ENCODE measurements at regions not wholly inside any gene's neighbourhood (a gene's known extent, or its start where the extent isn't known, plus 50 kb on each side); places are given as distances from the start of the nearest gene placed in this dataset.
"Not testable (repeated sequence)": the region's sequence is repeated elsewhere in the genome, so short reads cannot be mapped to it uniquely, and the experiment has no call there.

DNA sequence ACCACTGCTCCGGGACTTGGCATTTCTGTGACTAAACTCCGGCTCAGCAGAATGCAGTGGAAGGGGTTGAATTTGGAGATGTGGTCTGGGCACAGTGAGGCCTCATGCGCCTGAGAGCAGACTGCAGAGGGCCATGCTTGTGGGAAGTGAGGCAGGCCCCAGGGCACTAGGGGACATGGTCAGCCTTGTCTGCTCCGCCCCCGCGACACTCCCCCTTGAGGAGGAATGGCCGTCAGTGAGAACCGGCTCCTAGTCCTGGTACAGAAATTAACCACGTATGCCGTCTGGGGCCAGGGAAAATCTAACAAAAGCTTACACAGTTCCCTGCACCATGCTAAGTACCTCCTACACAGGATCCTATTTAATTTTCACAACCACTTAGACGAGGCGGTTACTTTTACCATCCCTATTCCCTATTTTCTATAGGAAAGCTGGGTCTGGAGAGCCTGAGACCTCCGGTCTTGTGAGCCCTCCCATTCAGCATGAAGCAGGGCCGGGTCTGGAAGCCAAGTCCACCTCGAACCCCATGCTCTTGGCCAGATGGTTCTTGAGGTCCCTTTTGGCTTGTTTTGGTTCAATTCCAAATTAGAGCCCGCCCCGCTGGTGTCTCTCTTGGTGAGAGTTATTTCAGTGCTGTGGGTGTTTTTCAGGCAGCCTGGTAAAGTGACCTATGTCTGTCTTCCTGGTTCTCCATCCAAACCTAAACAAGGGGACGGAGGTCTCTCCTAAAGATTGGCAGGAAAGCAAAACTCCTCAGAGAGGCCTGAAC, 87.7 kb upstream of the PITRM1 start:
- DNase-seq (ENCODE audit: low read depth in 4 of 4, low spot score in 3 of 4), result no peak

DNA sequence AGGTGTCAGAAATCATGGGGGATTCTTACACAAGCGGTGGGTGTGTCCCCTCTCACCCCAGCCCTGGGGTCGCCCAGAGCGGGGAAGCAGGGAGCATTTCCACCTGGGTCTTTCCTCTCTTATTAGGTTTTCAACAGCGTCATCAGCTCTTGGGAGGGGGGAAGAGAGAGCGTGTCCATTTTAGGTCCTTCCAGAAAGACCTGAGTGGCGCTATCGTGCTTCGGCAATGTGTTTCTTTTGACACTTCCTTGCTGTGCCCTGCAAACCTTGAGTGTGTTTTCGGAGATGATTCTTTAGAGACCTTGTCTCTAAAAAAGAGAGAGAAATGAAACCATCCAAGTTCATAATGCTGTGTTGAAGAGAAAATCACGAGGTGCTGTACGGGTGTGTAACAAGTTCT, 86.9 kb upstream of the PITRM1 start:
- DNase-seq (ENCODE audit: low read depth in 4 of 4, low spot score in 3 of 4), result no peak

- DNase-seq (ENCODE audit: low read depth in 4 of 4, low spot score in 3 of 4), result no peak
Measured at GRCh38 chr10:3258394-3258793, 85.8 kb upstream of the PITRM1 start.

DNA sequence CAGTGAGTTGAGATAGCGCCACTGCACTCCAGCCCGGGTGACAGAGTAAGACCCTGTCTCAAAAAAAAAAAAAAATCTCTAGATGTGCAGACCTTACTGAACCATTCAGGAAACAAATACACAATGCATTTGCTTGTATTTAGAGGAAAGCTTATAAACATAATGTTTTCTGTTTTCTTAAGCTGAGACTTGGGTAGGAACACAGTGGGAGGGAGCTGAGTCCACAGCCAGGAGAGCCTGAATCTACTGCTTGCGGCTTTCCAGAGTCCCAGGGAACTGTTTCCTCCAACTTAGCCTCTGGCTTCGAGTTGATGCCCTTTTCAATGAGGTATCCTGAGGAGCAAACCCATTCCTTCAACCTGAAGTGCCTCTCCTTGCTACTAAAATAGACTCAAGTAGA, 83.0 kb upstream of the PITRM1 start:
- DNase-seq (ENCODE audit: low read depth in 4 of 4, low spot score in 3 of 4), result no peak

DNA sequence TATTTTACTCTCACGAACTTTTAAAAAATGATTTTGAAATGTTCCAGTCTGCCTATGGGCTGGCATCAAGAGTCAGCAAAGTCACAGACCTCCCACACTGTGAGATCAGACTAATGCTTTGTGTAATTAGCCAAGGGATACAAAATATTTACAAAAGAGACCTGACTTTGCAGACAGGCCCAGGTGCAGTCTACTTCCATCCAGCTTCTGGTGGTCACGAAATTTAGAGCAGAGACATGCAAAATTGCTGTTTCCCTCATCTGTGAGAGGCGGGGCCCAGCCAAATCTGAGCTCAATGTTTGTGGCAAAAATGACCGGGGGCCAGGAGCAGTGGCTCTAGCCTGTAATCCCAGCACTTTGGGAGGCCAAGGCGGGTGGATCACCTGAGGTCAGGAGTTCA, 82.5 kb upstream of the PITRM1 start:
- no peak for DNase-seq (ENCODE audit: low read depth in 4 of 4, low spot score in 3 of 4)

- not testable (repeated sequence) for DNase-seq (ENCODE audit: low read depth in 4 of 4, low spot score in 3 of 4)
Measured at GRCh38 chr10:3253974-3254373, 81.4 kb upstream of the PITRM1 start.

DNA sequence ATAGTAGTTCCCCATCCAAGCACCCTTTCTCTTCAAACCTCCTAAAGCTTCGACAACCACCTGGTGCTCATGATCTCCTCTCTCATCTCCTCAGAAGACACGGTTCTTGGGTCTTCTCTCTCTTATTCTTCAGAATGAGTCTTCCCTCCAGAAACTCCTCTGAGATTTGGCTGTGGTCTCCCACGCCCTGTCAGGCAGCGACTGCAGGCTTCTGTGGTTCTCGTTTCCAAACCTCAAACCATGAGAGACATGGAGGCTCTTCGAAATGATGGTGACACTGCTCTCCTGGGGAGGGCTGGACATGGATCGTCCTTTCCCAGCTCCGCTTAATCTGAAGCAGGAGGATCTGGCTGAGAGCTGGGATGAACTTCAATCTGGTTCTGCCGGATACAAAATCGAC, 78.6 kb upstream of the PITRM1 start:
- DNase-seq (ENCODE audit: low read depth in 4 of 4, low spot score in 3 of 4), result no peak

DNA sequence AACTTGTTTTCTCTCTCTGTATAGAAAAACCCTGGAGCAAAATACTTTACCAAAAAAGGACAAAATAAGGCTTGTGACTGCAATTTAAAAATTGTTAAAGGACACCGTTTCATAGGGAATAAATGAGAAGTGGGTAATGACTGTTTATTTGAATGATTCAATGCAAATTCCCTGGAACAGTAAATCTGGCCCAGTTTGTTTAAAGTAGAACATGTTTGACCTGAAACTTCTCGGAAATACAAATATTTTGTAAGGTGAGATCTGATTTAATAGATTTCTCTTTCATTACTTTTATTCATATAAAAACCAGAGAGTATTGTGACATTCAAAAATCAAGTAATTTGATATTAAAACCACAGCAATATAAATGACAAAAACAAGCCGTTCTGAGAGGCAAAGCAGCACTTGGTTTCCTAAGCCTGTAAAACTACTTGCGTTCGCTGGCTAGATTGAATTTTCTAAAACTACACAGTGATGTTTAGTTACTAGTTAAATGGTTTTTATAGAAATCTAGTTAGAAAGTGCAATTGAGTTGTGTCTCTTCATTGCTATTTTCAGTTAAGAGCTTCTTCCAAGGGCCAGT, 76.8 kb upstream of the PITRM1 start:
- DNase-seq (ENCODE audit: low read depth in 4 of 4, low spot score in 3 of 4), result no peak

DNA sequence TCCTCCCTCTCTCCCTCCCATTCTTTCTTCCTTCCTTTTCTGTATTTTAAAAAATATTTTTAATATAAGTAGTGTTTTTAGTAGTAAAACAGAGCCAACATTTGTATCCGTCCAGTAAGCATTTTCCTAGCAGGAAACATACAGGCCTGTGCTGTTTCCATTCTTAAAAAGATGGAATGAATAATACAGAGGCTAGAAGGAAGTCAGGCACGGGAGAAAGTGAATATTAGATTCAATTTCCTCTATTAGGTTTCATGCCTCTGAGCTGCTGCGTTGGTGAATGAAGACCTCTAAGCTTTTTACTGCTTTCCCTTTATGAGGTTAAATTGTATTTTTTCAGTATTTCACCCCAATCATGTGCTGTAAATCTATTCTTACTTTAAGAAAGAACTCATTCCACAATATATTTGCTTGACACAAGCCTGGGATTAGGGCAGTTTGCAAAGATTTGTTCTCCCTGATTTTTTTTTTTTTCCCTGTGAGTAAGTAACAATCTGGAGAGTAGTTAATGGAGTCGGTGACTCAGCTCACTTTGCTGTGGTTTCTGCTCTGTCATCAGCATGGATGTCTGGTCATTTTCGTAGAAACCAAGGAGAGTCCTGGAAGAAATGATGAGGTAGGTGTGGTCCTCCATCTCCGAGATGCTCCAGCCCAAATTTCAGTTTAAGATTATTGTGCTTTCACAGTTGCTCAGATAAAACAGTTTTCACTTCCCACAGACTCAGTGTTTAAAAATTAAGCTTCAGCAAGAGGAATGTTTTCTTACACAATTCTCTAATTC, 76.1 kb upstream of the PITRM1 start:
- no peak for DNase-seq (ENCODE audit: low read depth in 4 of 4, low spot score in 3 of 4)

GRCh38 chr10:3245395-3245794, 72.8 kb upstream of the PITRM1 start:
- no peak for DNase-seq (ENCODE audit: low read depth in 4 of 4, low spot score in 3 of 4)

DNA sequence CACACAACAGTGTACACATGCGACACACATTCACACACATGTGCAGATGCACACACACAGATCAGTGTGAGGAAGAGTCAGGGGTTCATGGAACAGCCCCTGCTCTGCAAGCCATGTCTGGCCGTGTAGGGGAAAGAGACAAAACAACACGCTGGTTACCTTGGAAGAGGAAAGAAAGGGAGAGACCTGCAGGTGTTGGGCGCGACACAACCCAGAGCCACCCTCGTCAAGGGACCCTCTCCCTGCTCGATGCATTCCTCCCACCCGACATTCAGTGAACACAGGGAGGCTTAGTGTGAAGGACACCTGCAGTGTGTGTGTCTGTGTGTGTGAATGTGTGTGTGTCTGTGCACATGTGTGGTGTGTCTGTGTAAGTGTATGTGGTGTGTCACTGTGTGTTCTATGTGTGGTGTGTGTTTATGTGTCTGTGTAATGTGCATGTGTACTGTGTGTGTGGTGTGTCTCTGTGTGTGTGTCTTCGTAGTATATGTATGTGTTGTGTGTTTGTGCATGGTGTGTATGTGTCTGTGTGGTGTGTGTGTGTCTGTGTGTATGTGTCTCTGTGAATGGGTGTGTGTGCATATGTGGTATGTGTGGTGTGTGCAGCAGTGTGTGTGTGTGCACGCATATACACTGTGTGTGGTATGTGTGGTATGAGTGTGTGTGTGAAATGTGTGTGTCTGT, 69.5 kb upstream of the PITRM1 start:
- no peak for DNase-seq (ENCODE audit: low read depth in 4 of 4, low spot score in 3 of 4)

GRCh38 chr10:3241274-3241921, 68.8 kb upstream of the PITRM1 start:
- DNase-seq (ENCODE audit: low read depth in 4 of 4, low spot score in 3 of 4), result no peak

DNA sequence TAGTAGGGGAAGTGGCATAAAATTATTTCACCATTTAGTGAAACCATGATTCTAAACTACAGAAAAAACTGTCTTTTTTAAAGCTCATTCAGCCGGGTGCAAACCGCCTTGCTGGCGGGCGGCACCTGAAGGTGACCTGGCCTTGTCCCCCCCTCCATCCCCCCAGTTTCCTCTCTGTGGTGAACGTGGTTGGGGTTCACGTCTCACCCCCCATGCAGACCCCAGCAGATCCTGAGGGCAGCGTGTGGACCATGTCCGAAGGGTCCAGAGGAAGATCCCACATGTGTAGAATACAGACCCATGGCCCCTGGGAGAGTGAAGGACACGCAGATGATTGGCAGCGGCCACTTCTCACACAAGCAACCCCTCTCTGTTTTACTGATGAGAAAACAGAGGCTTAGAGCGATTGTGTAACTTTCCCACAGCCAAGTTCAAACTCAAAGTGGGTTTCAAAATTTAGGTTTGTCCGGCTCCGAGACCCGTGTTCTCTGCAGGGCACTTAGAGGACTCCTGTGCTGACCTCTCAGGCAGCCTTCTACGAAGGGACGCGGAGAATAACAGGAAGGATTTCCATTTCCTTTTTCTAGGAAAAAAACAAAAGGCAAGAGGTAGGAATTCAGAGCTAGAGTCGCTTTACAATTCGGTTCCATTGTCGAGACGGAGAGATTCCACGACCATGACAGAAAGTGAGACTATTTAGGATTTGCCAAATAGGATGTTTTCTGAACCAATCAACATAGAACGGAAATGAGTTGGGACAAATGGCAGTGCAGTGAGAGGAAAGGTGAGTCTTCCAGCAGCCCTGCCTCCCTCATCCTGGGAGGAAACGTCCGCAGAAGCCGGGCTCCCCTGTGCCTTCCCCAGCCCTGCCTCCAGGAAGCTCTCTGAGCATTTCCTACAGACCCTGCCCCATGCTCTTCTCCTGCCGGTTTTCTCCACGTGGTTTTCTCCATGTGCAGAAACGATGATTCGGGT, 67.6 kb upstream of the PITRM1 start:
- no peak for DNase-seq (ENCODE audit: low read depth in 4 of 4, low spot score in 3 of 4)

DNA sequence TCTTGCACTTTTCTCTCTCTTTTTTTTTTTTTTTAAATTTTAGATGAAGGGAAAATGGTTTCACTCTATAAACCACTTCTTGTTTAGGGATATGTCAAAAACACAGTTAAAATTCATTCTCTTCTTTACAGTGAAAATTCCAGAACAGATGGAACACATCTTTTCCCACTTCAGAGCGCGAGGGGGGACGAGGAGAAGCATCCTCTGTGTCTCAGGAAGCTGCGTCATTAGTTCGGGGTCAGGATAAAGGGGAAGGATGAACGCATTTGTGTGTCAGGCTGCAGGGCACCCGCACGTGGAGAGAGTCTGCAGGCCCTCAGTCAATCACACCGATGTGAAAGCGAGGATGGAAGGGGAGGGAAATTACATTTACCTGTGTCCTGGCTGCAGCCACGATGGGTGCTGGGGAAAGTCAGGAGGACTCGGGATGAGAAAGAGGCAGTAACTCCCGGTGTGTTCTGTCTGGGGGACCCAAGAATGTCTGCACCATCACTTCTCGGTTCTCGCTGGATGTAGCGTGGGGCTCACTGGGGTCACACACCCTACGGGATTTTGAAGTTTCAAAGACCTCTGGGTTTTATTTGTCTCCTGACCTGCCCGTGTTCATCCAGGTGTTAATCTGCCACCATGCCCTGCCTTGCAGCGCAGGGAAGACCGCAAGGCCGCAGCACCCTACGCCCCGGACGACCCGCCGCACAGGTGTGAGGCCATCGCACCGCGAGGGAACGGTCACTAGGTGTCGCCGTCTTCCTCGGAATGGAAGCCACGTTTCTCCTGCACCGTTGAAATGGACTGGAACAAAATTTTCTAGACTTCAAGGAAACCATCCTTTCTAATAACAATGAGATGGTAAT, 66.7 kb upstream of the PITRM1 start:
- no peak for DNase-seq (ENCODE audit: low read depth in 4 of 4, low spot score in 3 of 4)

DNA sequence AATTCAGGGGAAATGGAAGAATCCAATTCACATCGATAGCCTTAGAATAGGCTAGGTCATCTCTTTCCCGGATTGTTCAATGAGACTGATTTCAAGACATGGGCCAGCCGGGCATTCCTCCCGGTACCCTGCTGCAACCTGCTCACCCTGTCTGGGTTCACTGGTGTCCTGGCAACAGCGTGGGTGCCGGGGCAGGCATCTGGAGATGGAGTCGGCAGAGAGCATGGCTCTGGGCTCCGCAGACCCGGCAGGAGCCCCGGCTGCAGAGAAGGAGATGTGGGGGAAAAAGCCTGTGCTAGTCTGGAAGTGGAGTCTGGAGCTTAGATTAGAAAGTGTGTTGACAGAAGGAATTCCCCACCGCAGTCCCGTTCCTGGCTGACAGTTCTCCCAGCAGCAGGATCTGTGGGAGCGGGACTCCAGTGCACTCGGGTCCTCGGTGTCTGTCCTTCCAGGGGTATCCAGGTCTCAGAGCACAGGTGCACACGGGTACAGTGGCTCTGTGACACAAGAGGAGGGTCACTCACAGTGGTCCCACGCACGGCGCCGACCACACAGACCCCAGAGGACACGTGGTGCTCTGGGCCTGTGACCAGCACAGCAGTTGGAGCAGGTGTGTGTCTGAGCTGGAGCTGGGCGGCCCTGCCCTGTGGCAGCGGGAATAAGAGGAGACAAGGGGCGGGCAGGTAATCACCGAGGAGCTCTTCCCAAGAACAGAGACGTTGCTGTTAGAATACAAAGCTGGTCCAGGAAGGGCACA, 65.7 kb upstream of the PITRM1 start:
- no peak for DNase-seq (ENCODE audit: low read depth in 4 of 4, low spot score in 3 of 4)

DNA sequence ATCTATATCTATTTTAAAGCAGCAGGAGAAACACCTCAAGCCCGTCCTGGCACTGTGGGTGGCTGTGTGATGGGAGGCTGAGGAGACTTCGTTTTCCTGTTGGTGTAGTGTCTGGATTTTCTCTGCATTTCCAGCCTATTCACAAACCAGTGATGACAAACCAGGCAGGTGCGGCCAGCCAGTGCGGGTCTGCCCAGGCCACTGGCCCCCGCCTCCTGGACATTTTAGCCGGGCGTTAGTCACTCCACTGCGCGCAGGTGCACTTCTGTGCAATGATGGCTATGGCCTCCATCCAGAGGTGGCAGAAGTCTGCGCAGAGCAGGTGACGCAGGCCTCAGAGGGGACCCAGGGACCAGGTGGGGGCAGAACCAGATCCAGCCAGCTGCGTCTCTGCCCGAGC, 64.9 kb upstream of the PITRM1 start:
- no peak for DNase-seq (ENCODE audit: low read depth in 4 of 4, low spot score in 3 of 4)

- no peak for DNase-seq (ENCODE audit: low read depth in 4 of 4, low spot score in 3 of 4)
Measured at GRCh38 chr10:3236644-3237404, 64.2 kb upstream of the PITRM1 start.

Data from left renal pelvis (tissue), 4 donors.